ENCODE measurements at regions not wholly inside any gene's neighbourhood (a gene's known extent, or its start where the extent isn't known, plus 50 kb on each side); places are given as distances from the start of the nearest gene placed in this dataset.
"Not testable (repeated sequence)": the region's sequence is repeated elsewhere in the genome, so short reads cannot be mapped to it uniquely, and the experiment has no call there.

DNA sequence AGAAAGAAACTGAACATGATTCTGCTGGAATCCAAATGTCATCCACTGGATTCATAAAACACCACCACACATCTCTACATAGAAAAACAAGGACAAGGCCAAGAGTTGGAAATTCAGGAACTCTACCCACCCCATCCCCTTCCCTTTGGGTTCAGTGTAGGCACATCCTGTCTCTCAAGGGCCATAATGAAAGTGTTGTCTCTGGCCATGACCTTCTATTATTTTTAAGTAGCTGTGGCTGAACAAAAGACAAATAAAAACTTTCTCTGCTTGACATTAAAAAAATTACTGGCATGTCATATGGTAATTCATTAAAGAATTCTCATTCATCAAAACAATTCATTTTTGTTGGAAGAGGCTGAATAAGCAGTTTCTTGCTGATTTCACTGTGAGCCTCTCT lies 54.9 kb upstream of the ZBTB18 start:
- no peak for DNase-seq

DNA sequence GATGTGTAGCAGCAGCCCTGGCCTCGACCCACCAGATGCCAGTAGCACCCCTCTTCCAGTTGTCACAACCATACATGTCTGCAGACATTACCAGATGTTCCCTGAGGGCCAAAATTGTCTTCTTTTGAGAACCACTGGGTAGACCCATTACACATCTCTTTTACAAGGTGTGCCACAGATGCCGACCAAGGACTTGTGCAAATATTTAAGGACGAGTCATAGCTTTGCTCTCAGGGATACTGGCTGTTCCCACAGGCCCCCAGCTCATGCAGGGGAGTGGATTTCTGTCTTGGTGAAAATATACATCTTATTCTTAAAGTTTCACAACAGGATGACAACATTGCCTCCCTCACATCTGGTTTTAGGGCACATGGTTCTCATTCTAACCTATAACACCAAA lies 59.4 kb upstream of the ZBTB18 start:
- DNase-seq: no peak

DNA sequence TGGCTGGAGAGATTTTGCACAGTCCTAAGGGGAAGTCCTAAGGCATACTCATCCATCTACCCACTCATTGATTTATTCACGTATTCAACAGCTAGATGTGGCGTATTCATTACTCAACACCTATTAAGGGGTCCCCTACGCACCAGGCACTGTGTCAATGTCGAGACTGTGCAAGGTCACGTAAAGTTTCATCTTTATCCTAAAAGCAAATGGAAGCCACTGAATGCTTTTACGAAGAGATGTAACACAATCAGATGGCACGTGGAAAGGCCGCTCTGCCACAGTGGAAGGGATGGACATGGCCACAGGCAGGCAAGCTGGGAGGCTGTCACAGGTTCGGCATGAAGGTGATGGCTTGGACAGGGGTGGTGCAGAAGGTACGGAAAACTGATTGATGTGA lies 66.3 kb upstream of the ZBTB18 start:
- no peak for DNase-seq

DNA sequence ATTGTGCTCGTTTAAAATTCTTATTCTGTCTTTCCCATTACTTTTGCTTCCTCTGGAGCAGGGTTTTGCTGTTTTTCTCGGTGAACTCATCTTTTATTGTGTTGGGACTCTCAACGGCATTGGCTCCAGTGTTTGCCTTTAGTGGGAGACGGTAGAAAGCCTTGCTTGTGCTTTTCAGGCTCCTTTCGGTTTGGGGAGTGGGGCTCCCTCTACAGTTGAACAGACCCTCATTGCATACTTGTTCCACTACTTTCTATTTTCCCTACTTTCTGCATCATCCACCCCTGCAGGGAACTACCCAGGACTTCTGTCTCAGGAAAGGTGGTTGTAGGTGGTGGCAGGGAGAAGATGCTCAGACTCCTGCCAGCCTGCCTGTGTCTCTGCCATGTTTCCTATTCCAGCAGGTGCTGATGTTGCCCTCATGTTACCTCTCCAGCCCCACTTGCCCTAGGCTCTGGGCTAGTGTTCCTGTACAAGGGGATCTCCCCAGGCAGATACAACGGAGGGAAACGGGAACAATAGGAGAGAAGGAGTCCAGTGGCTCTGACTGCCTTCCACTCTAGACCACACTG lies 68.5 kb upstream of the ZBTB18 start:
- no peak for DNase-seq

DNA sequence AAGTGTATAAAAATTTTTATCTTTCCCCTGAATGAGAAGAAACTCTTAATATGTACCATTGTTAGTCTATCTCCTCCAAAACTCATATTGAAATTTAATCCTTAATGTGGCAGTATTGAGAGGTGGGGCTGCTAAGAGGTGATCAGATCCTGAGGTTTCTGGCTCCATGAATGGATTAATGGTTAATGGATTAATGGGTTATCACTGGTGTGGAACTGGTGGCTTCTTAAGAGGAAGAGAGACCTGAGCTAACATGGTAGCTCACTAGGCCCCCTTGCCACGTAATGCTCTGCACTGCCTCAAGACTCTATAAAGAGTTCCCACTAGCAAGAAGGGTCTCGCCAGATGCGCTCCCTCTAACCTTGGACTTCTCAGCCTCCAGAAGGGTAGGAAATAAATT lies 70.6 kb upstream of the ZBTB18 start:
- DNase-seq: no peak

DNA sequence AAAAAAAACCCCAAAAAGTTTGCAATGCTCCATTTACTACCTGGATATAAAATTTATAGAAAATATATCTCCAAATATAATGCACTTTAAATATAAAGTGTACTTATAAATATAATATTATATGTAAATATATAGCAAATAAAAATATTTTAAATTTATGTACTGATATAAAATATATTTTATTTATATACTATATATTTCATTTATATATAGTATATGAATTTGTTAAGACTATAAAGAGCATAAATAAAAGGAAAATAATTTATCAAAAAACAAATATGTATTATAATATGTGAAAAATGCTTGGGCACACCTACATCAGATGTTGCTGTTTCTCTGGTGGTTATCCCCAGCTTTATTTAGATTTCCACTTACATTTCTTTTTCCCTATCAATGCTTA lies 71.0 kb upstream of the ZBTB18 start:
- no peak for DNase-seq

DNA sequence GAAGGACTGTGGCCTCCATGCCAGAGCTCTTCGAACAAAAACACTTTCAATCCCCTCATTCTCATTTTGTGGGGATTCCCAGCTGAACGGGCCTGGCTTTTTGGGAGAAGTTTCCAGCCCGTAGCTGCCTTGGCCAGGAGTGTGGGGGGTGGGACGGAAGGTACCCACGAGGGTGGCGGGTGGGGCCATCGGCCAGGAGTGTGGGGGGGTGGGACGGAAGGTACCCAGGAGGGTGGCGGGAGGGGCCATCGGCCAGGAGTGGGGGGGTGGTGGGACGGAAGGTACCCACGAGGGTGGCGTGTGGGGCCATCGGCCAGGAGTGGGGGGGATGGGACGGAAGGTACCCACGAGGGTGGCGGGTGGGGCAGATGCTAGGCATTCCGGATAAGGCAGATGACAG lies 71.7 kb upstream of the ZBTB18 start:
- no peak for DNase-seq

DNA sequence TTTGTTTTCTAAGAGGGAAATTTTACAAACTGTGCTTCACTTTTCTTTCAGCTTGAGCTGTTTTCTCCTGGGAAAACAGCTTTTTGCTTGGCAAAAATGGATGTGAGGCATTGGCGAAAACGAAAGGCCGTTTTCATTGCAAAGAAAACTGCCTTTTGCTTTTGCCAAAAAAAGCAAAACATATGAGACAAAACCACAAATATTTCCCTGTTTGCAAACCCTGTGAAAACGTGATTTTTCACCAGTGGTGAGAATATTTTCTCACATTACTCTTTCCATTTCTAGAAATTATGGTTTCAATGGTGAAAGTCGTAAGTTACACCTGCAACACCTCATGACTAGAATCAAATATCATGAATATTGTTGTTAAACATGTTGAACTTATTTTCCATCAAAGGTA lies 74.0 kb upstream of the ZBTB18 start:
- DNase-seq: no peak

GRCh38 chr1:243974451-243975292 lies 76.4 kb upstream of the ZBTB18 start:
- no peak for DNase-seq

DNA sequence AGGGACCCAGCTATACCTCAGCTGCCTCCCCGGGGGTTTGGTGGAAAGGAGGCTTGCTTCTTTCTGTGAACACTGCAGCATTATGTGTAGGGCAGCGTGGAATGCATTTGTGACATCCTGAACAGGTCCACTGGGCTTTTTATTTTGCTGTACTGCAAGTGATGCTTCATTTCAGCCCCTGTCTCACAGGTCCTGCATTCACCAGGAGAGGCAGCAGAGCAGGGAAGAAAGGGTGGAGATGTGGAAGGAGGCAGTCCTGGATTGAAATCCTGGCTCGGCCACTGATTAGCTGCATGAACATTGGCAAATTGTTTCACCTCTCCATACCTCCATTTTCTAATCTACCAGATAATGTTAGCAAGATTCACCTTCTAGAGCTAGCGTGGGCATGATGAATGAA lies 77.9 kb upstream of the ZBTB18 start:
- DNase-seq: no peak

DNA sequence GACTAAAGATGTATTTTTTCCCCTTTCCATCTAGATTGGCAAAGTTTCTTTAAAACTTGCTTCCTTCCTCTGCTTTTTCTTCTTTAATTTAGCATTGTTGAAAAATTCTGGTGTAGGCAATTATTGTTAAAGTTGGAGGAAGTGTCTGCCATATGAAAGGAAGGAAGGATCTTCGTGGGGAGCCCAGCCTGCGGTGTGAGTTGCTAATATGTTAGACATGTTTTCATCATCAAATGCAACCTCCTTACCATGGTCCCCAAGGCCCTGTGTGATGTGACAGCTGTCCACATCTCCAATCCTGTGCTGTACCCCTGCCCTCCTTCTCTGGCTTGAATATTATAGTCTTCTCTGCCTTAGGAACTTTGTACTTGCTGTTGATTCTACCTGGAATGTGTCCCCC lies 81.0 kb upstream of the ZBTB18 start:
- no peak for DNase-seq

- no peak for DNase-seq
These were observed 82.7 kb upstream of the ZBTB18 start for GRCh38 chr1:243968413-243968812.

DNA sequence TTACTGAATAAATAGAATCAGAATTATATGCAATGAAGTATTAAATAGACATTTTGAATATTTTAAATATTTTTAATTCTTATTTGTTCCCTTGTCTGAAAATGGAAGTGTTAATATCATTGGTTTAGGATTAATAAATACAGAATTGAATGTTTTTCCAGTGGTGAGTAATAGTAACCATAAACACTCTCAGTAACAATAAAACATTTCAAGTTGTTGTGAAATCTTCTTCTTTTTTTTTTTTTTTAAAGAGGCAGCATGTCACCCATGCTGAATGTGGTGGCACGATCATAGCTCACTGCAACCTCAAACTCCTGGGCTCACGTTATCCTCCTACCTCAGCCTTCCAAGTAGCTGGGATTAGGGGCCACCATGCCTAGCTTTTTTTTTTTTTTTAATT lies 86.2 kb upstream of the ZBTB18 start:
- no peak for DNase-seq

DNA sequence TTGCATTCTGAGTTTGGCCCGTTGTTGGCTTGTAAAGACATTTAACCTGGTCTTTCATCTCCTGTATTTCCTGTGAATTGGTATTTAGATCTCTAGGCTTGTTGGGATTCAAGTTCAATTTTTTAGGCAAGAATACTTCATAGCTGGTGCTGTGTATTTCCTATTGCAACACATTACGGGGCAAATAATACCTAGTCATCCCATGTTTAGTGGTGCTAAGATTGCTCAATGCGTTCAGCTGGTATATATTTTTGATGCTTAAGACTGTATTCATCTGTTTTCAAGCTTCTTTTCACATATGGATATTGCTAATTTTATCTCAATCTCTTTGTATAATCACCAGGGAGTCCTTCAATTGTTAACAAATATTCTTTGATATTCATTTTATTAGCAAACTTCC lies 87.5 kb upstream of the ZBTB18 start:
- DNase-seq: no peak

- no peak for DNase-seq
These were observed 88.5 kb upstream of the ZBTB18 start for GRCh38 chr1:243962541-243962940.

DNA sequence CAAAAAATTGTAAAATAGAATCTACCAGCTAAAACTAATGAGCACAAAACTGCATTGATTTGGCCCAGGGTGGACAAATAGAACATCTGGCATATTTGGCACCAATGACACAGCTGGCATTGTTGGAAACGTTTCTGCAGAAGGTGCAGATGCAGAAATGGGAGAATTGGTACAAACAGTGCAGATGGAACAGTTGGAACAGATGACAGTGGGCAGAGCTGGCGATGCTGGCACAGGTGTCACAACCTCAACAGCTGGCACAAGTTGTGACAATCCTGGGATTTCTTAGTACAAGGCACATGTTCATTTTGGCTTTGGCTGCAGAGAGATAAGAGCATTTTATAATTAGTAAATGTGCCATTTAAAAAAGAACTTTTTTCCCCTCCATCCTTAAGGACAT lies 91.1 kb upstream of the ZBTB18 start:
- no peak for DNase-seq

GRCh38 chr1:243957141-243957540 lies 93.9 kb upstream of the ZBTB18 start:
- DNase-seq: no peak

DNA sequence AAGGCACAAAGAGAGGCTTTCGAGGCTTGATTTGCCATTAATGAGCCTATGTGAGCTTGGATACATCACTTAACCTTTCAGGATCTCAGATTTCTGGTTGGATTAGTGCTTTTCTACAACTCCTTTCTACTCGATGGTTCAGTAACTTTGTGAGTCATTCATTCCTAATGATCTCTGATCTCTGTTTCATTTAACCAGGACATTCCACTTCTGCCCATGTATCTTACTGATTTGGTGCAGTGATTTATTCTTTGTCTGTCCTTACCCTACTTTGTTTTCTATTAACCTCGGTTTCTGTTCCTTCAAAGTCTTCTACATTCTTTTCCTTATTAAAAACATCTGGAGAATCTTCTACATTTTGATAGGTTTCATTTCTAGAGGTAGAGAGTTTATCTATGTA lies 94.6 kb upstream of the ZBTB18 start:
- no peak for DNase-seq

DNA sequence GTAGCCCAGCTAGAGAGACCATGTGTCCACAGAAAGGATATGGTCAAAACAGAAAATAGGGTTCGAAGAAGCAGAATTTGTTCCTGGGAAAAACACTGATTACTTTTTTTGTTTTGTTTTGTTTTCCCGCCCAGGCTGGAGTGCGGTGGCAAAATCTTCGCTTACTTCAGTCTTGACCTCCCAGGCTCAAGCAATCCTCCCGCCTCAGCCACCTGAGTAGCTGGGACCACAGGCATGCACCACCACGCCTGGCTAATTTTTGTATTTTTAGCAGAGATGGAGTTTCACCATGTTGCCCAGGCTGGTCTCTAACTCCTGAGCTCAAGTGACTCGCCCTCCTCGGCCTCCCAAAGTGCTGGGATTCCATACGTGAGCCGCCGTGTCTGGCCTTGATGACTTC lies 99.9 kb upstream of the ZBTB18 start:
- not testable (repeated sequence) for DNase-seq

GRCh38 chr1:243950166-243950565 lies 100.1 kb upstream of the AKT3 start:
- DNase-seq: no peak

GRCh38 chr1:243946946-243947345 lies 96.9 kb upstream of the AKT3 start:
- peak; percentile 6 for DNase-seq

- no peak for DNase-seq
These were observed 96.2 kb upstream of the AKT3 start for GRCh38 chr1:243946253-243946652.

DNA sequence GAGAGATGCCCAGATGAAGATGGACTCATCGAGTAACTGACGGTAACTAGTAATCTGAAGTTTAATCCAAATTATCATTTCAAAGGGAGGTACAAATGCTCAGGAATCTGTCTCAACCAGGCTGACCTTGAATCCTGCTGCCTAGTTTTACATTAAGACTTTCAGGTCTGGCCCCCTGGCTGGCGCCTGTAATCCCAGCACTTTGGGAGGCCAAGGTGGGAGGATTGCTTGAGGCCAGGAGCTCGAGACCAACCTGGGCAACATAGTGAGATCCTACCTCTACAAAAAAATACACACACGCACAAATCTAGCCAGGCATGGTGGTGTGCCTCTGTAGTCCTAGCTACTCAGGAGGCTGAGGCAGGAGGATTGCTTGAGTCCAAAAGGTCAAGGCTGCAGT lies 95.7 kb upstream of the AKT3 start:
- no peak for DNase-seq

DNA sequence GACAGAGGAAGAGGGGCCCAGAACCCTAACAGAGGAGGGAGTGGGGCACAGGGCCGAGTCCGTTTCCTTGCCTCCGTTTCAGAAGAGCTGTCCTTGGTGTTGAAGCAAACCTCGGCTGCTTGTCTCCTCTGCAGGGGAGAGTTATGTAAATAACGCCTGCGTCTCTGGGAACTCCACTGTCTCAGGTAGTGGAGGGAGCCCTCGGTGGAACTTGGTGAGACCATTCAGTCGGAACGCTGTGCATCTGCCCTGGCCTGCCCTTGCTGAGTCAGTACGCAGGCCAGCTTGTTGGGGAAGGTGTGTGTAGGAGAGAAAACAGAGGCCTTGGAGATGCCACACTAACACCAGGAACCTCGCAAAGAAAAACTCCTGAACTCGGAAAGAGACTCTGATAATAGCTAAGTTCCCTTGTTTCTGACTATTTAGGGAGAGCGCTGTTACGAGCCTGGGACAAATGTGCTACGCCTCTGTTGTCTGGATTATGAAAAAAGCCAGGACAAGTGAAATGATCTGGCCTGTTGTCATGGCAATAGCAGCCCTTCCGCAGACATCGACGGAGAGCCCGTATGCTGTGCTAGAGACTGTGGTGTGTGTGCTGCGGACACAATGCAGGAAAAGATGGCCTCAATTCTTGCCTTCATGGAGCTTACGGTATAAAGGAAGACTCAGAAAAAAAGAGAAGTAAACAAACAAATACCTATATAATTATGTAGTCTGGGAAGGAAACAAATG lies 94.6 kb upstream of the AKT3 start:
- no peak for DNase-seq
